Embryonic facial prominence (tissue), 1 donor: ENCODE measurements at regions not wholly inside any gene's neighbourhood (a gene's known extent, or its start where the extent isn't known, plus 50 kb on each side); places are given as distances from the start of the nearest gene placed in this dataset.
"Not testable (repeated sequence)": the region's sequence is repeated elsewhere in the genome, so short reads cannot be mapped to it uniquely, and the experiment has no call there.

Source experiments
- DNase-seq: peaks from one replicate; pipeline ENCODE4 v3.0.0-alpha.2; 2016; ENCODE audit errors: extremely low spot score

DNA sequence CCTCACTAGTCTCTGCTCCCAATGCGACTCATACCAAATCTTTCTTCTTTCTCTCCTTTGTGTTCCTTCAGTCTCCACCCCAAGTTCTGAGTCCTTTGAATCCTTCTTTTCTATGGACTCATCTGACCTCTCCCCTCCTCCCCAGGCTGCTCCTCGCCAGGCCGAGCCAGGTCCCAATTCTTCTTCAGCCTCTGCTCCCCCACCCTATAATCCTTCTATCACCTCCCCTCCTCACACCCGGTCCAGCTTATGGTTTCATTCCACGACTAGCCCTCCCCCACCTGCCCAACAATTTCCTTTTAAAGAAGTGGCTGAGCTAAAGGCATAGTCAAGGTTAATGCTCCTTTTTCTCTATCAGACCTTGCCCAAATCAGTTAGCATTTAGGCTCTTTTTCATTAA is 518.5 kb downstream of the MATN1 start:
- DNase-seq = not testable (repeated sequence)

DNA sequence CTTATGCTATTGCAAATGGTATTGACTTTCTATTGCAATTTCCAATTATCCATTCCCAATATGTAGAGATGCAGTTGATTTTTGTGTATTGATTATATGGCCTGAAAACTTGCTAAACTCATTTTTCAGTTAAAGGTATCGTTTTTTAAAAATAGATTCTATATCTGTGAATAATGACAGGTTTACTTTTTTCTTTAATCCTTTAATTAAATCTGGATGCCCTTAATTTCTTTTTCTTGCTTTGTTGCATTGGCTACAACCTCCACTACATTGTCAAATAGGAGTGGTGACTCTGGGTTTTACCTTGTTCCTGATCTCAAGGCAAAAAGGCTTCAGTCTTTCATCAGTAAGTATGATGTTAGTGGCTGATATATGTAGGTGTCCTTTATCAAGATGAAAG is 522.4 kb downstream of the MATN1 start:
- no peak for DNase-seq

GRCh38 chr1:30200161-30200560 is 523.2 kb downstream of the MATN1 start:
- DNase-seq = no peak

DNA sequence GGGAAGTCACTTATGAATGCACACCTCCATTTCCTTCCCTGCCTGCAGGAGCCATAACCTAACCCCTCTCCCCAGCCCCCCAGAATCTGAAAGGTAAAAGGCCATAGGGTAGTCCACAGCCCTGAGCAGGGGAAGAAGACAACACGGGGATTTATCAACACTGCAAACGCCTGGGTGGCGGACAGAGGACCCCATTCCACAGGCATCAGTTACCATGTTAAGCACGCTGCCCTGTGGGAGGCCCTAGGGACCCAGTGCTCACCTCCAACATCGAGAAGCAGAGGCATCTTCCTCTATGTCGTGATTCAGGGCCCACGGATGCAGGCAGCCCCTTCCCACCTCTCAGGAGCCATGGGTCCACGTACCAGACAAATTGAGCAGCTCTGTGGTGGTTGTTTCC is 523.8 kb downstream of the MATN1 start:
- DNase-seq = no peak

DNA sequence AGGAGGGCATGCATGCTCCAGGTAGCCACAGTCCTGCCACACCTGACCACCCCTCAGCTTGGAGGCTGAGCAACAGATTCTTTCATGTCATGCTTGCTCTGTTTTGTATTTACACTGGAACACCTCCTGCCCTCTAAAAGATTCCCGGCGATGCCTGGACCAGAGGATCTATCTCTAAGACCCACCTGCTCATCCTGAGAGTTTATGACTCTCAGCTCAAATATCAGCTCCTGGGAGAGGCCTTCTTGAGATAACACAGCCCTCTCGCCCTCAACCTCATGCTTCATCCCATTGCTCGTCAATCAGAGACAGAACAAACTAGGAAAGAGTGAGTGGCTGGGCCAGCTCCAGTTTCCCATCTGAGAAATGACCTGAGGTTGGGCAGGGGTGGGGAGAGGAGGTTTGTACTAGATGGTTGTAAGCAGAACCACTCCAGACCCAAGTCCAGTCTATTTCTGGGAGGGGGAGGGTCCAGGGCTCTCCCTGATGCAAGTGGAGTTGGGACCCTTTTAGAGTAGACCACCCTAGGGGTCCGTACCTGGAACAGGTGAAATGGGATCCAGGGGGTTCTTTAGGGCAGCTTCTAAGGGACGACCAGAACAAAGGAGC is 524.5 kb downstream of the MATN1 start:
- no peak for DNase-seq

DNA sequence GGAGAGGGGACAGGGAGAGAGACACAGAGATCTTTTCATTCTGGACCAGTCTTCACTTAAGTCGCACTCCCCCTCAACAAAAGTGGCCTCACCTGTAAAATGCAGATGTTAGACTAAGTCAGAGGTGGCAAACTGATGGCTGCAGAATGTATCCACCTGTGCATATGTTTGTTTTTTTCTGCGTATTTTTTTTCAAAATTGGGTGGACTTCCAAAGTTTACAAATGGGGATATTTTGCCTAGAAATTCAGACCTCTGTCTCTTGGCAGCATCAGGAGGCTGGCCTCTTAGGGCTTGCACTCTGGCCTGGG is 525.0 kb downstream of the MATN1 start:
- no peak for DNase-seq

- DNase-seq = no peak
Observed at GRCh38 chr1:30197639-30198450, 525.5 kb downstream of the MATN1 start.

GRCh38 chr1:30196872-30197638 is 526.3 kb downstream of the MATN1 start:
- DNase-seq = no peak

GRCh38 chr1:30196457-30196856 is 526.9 kb downstream of the MATN1 start:
- no peak for DNase-seq

GRCh38 chr1:30195424-30196134 is 527.8 kb downstream of the MATN1 start:
- DNase-seq = no peak

DNA sequence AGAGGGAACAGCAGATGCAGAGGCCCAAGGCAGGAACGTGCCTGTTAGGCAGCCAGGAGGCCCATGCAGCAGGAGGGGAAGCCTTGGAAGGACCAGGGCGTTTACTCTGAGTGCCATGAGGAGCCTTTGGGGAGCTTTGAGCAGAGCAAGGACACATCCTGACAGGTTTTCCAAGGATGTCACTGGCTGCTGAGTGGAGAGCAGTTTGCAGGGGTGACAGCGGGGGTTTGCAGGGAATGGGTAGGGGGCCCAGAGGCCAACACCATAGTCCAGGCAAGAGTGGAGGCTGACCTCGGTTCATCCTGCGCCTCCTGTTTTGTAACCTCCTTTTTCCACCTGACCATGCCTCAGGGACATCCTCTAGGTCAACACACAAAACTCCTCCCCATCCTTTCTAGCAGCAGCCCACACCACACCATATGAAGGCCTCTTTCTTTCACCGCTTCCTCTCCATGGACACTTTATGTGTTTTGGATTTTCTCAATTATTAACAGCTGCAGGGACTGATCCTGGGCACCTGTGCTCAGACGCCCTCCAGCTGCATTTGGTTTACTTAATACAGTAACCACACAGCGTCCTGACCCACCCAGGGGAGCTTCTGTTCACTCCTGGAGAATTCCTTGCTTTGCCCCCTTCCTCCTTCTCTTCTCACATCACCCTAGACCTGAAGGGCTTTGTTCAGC is 528.5 kb downstream of the MATN1 start:
- DNase-seq = no peak

- DNase-seq = no peak
Observed at GRCh38 chr1:30194046-30194619, 529.3 kb downstream of the MATN1 start.

- no peak for DNase-seq
Observed at GRCh38 chr1:30192969-30193630, 530.3 kb downstream of the MATN1 start.

DNA sequence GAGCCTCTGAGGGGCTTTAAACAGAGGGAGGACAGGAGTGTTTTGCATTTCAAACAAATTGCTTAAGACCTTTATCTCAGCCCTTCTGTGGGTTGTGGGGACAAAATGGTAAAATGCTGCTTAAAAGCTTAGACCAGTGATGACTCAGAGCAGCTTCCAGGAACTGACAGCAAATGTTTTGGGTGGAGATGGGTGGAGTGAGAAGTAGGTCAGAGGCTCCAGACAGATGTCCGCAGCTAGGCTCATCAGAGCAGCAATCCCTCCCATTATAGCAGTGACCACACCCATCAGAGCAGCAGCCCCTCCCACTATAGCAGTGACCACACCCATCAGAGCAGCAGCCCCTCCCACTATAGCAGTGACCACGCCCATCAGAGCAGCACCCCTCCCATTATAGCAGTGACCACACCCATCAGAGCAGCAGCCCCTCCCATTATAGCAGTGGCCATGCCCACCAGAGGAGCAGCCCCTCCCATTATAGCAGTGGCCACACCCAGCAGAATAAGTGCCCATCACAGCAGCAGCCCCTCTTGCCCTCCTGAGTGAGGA is 532.2 kb downstream of the MATN1 start:
- DNase-seq = no peak

- no peak for DNase-seq
Observed at GRCh38 chr1:30190511-30191153, 532.8 kb downstream of the MATN1 start.

- no peak for DNase-seq
Observed at GRCh38 chr1:30189818-30190500, 533.4 kb downstream of the MATN1 start.

GRCh38 chr1:30188999-30189398 is 534.4 kb downstream of the MATN1 start:
- DNase-seq = no peak

DNA sequence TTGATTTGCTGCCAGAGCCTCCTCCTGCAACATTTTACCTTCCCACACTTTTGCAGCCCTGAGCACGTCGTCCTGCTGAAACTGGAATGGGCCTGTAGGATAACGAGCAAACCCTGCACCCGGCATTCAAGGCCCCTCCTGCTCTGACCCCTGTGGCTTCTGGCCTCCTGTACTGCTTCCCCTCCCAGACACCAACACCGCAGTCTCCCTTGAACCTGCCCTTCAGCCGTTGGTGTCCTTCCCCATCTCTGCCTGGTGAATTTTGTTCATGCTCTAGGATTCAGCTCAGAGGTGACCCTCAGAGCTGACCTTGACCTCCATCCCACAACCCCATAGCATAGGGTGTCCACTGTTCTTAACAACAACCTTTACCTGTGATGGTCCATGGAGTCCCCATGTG is 535.1 kb downstream of the MATN1 start:
- DNase-seq = no peak

DNA sequence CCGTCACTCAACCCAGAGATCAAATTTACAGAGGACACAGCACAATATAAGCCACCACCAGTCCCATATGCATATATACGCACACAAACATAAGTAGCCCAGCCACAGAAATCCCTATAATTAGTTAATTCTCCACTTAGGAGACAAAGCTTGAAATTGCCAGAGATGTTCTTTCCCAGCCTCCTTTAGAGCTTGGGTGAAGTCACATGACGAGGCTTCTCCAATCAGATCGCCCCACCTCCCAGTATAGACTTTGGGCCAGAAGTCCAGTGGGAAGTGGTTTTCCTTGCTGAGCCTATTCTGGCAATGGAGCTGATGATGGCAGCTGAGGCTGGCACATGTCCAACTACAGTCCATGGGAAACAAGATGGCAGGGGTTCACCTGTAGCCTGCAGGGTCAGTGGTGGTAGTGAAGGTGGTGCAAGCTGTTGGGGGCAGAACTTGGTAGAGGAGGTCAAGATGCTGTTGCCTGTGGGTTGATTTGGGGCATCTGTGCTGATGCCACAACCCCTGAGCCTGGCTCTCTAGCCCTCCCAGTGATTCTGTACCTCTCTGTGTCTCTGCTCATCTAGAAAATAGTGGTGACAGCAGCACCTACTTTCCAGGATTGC is 535.9 kb downstream of the MATN1 start:
- DNase-seq = no peak
